HG02623 (cell line): ENCODE measurements at regions not wholly inside any gene's neighbourhood (a gene's known extent, or its start where the extent isn't known, plus 50 kb on each side); places are given as distances from the start of the nearest gene placed in this dataset.

Source experiments
- ATAC-seq: cut with Tn5 transposase; IDR thresholded peaks from one replicate; pipeline ENCODE4 v1.9.1; 2021; ENCODE audit warnings: moderate library complexity; ENCODE audit not compliant: unreplicated experiment

GRCh38 chr14:65222440-65222858 lies 120.1 kb upstream of the MAX start:
- ATAC-seq = no peak

- no peak for ATAC-seq
Measured at GRCh38 chr14:65223636-65224035, 121.3 kb upstream of the MAX start.

GRCh38 chr14:65224799-65225198 lies 122.5 kb upstream of the MAX start:
- no peak for ATAC-seq

GRCh38 chr14:65225299-65226159 lies 123.2 kb upstream of the MAX start:
- ATAC-seq = no peak

- no peak for ATAC-seq
Measured at GRCh38 chr14:65226824-65227604, 124.7 kb upstream of the MAX start.

- ATAC-seq = peak; percentile 80
Measured at GRCh38 chr14:65228436-65228835, 126.1 kb upstream of the MAX start.

GRCh38 chr14:65228956-65229747 lies 126.8 kb upstream of the MAX start:
- no peak for ATAC-seq

GRCh38 chr14:65229748-65230728 lies 127.7 kb upstream of the MAX start:
- no peak for ATAC-seq

- ATAC-seq = no peak
Measured at GRCh38 chr14:65231286-65231980, 129.1 kb upstream of the MAX start.

- no peak for ATAC-seq
Measured at GRCh38 chr14:65234752-65235361, 132.5 kb upstream of the MAX start.

- no peak for ATAC-seq
Measured at GRCh38 chr14:65237023-65237814, 134.9 kb upstream of the MAX start.

- no peak for ATAC-seq
Measured at GRCh38 chr14:65237941-65238340, 135.6 kb upstream of the MAX start.

GRCh38 chr14:65238456-65238855 lies 136.1 kb upstream of the MAX start:
- no peak for ATAC-seq

- ATAC-seq = no peak
Measured at GRCh38 chr14:65239143-65239937, 137.0 kb upstream of the MAX start.

GRCh38 chr14:65239938-65240296 lies 137.6 kb upstream of the MAX start:
- no peak for ATAC-seq

GRCh38 chr14:65241125-65241752 lies 138.9 kb upstream of the MAX start:
- no peak for ATAC-seq

- no peak for ATAC-seq
Measured at GRCh38 chr14:65242732-65243134, 140.4 kb upstream of the MAX start.
